GM19395 (cell line): ENCODE measurements at regions not wholly inside any gene's neighbourhood (a gene's known extent, or its start where the extent isn't known, plus 50 kb on each side); places are given as distances from the start of the nearest gene placed in this dataset.
A peak's percentile ranks its signal among the peaks of the same experiment; 100 is the strongest.
"Not testable (repeated sequence)": the region's sequence is repeated elsewhere in the genome, so short reads cannot be mapped to it uniquely, and the experiment has no call there.

ENCODE experiments used
- ATAC-seq: cut with Tn5 transposase; IDR thresholded peaks from one replicate; pipeline ENCODE4 v1.9.1; 2021; ENCODE audit warnings: mild to moderate bottlenecking, moderate library complexity; ENCODE audit not compliant: unreplicated experiment

DNA sequence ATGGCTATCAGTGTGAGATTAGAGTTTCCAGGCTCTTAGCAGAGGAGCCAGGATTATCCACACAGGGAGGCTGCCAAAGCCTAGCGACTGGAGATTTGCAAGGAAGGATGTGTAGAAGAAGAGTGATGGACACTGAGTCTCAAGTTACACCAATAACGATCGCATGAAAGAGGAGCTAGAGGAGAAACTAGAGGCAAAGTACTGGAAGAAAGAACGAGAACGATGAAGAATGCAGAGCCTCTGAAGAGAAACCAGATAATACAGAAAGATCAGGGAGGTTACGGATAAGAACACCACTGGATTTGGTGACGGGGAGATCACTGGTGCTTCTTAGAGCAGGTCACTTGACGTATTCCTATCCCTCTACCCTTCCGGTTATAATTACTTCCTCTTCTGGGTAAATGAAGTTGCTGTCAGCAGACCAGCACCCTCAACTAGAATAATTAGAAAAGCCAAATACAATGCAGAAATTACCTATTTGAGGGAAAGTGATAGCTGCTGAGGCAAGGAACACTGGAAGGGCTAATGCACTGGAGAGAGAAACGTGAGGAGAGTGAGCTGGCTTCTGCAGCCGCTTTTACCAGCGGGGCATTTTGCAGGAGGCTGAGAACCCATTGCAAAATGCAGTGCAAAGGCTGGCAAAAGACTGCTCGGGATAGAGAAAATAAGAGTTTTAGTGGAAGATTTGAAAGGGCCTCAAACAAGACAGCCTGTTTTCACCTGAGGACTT lies 93.1 kb upstream of the HIF1A start:
- ATAC-seq = no peak

DNA sequence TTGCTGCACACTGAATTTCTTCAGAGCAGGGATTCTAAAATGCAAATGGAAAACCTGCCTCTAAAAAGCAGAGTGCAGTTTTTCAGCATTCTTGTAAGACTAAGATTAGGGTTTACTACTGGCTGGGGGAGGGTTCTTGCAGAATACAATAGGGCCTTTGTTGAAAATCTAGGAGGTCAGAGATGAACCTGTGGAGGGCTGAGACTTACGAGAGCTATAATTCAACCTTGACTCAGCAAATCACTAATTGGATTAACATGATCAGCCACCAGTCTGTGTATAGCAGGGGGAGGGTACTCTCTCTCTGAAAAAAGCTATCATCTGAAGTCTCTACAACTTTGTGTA lies 92.6 kb upstream of the HIF1A start:
- no peak for ATAC-seq

DNA sequence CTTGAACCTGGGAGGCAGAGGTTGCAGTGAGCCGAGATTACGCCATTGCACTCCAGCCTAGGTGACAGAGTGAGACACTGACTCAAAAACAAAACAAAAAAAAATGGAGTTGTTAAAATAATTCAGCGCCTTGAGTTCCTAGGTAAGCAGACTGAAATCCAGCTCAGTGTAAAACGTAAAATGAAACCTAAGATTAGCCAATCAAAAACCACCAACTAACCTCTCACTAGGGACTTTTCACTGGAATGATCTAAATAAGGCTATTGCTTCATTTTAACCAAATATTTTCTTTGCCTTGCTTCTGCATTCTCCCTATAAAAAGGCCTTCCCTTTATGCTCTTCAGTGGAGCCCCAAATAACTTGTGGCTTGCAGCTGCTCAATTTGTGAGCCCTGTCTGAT lies 91.6 kb upstream of the HIF1A start:
- no peak for ATAC-seq

DNA sequence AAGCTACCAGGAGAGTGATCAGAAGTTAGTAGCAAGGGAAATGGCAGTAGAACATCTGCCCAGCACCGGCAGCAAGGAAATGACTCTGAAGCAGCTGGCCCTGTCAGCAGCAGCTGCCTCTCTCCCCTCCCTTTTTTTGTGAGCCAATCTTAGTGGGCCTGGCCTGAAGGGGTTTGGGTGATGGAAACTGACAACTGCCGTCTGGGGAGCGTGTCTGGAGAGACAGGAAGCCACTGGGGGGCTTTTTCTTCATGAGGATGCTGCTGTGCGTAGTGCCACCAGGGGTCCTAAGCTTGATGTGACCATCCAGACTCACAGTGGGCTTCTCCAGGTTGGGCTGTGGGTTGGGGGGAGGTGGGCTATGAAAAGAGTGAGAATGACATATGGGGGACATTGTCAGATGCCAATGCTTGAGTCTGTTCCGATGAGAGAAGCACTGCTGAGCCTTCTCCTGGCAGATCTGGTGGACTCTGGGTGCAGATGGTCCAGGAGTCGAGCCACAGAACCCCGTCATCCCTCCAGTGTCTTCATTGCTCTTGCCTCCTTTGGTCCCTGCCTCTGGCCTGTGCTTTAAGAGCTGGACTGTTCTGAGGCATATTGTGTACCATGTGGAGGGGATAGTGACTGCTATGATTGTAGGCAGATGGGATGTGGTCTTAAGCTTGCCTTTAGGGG lies 87.6 kb upstream of the HIF1A start:
- ATAC-seq = no peak

DNA sequence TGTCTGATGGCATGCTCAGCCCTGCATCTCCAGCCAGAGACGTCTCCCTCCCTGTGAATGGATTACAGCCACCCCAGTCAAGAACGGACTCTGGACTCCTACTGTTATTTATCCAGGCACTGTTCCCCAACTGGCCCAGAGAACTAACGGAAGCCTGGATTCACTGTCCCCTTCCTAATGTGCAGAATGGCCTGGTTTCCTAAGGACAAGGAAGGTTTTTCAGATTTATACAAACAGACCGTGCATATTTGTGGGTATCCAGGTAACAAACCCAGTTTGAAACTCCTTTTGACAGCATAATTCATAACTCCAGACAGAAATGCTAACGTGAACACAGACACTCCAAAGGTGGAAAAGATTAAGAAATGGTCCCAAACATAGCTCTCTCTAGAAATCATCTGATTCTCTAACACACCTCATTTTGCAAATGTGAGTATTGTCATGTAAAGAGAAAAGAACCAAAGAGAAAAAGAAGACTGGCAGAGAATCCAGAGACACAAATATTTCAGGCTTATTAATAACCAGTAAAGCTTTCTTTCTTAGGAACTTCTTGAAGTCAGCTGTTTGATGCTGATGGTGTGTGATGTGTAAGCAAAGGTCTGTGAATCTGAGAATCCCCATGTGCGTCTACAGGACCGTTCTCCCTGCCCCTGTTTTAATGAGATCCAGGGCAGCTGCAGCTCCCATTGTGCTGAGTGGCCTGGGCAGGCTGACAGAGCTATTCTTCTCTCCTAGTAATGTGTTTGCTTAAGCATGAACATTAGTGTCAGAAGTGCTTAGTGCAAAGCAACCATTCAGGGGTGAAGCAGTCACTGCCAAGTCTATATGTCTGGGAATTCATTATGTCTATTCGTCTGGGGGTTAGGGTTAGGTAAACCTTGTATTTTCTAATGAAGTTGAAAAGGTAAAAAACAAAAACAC lies 86.8 kb upstream of the HIF1A start:
- ATAC-seq = no peak

DNA sequence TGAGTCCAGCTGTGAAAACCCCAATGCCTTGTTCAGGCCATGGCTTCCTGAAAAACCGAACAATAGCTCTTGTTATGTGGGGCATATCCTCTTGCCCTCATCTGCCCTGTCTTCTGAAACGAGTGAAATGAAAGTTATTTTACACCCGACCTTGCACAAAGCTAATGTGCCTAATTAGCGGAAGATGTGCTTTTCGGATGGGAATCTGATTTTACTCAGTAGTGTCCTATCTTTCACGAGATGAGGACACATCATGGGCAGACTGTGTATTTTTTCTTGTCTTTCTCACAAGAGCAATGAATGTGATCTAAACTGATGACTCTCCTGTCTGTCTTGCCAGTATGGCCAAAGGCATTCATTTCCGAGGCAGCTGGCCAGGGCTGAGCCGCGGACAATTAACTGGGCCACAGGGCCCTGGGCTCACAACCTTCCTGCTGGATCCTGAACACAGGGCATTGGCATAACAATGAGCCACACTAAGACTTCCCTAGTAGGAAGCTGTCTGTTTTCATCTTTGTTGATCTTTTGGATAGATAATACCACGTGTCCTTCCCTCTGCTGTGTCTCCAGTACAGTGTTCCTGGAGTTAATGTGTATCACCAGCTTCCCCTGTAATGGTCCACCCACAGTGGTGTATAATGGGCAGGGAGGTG lies 86.0 kb upstream of the HIF1A start:
- no peak for ATAC-seq

DNA sequence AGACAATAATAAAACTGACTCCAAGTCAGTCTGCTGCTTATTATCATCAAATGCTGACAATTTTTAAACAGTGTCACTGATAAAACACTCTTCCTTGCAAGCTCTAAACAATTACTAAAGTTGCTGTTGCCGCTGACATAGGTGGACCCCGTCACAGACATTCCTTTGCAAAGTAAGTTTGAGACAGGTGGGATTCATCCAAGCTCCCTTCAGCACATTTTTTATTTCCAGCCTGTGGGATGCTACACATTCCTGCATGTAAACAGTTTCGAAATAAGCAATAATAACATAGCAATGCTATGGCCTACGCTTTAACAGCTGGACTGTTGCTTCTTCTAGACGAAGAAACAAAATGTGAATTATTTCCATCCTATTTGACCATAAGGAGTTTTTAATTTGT lies 85.4 kb upstream of the HIF1A start:
- ATAC-seq = no peak

DNA sequence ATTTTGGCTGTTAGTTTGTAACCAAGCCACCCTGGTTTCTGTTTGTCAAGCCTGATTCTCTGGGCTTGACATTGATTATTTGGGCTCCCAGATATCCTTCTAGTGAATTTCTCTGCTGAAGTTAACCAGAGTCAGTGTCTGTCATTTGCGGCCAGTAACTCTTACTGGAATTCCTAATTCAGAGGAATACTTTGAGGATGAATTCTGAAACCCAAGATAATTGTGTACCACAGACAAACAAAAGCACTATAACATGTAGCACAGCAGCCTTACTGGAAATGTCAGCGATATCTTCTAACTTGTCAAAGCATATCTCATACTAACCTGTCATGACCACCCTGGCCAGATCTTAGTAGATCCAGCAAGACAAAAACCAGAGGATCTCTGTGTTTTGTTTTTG lies 84.4 kb upstream of the HIF1A start:
- no peak for ATAC-seq

DNA sequence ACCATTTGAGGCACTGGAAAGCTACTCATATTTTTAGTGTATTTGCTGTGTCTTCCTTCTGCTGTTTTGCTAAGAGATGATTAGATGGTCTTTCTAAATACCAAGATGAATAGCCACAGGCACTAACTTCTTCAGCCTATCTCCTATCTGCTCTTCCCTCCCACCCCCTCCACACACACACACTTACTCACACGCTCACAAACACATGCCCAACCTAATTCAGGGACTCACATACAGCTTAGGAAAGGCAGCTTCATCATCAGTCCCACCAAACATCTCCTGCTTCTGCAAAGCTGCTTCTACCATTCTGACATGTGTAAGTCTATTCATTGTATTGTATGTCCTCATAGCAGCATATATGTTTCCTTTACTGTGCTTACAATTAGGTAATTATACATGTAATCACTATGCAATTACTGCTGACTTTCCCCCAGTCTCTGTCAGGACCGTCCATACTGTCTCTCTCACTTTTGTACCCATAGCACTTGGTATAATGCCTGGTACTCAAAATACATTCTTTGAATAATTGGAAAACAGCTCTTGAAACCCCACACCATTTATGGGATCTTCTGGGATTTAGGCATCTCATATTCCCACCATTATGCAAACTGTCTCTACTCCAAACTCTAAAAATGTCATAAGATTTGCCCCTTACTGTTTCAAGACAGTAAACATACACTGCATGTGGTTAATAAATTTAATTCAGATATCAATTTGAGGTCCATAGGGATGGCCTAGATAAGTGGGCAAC lies 83.3 kb upstream of the HIF1A start:
- no peak for ATAC-seq

DNA sequence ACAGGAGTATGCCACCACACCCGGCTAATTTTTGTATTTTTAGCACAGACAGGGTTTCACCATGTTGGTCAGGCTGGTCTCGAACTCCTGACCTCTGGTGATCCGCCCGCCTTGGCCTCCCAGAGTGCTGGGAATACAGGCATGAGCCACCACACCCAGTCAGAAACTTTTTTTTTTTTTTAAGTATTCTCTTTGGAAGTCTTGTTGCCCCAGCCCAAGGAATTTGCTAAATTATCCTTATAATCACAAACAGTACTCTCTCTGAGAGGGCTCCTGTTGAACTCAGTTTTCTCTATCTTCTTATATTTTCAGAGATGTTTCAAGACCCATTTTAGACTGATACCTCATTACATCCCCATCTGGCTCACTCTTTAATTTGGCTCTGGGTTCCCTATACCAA lies 82.3 kb upstream of the HIF1A start:
- not testable (repeated sequence) for ATAC-seq

DNA sequence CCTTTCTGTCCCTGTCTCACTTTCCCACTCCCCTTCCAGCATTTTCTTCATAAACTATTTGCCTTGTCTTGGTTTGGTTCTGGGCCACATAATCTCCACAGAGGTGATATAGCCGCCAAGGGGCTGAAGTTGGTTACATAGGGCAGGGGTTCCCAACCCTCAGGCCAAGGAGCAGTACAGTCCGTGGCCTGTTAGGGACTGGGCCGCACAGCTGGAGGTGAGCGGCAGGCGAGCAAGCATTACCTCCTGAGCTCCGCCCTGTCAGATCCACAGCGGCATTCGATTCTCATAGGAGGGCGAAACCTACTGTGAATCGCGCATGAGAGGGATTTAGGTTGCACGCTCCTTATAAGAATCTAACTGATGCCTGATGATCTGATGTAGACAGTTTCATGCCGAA lies 80.6 kb upstream of the HIF1A start:
- ATAC-seq = no peak

DNA sequence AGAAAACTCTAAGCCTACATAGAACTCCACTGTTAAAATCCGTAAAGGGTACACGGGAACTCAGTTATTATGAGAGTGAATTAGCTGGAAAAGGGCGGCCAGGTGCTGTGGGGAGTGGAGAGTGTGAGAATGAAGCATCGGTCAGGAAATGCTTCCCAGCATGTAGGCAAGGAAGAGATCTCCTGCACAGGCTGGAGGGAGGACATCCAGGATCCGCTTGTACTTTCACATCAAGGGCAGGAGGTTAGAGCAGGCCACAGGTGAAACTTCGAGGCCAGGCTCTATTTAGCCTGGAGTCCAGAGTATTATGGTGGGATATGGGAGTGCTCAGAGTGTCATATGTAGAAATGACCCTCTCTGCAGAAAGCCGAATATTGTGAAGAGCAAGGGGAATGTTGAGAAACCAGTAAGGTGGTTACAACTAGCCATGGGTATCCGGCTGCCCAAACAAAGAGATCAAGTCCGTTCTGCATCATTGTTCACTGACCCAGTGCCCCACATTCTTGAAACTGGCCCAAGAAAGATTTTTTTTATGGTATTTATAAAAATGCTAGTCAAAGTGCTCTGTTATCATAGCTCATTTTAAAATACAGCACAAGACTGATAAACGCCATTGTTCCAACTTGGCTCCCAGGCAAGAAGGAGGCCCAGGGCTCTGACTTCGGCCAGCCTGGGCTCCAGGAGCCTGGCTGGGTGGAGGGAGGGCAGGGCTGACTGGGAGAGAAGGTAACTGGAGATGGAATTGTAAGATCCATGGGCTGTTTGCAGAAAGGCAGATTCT lies 79.4 kb upstream of the HIF1A start:
- ATAC-seq = no peak

DNA sequence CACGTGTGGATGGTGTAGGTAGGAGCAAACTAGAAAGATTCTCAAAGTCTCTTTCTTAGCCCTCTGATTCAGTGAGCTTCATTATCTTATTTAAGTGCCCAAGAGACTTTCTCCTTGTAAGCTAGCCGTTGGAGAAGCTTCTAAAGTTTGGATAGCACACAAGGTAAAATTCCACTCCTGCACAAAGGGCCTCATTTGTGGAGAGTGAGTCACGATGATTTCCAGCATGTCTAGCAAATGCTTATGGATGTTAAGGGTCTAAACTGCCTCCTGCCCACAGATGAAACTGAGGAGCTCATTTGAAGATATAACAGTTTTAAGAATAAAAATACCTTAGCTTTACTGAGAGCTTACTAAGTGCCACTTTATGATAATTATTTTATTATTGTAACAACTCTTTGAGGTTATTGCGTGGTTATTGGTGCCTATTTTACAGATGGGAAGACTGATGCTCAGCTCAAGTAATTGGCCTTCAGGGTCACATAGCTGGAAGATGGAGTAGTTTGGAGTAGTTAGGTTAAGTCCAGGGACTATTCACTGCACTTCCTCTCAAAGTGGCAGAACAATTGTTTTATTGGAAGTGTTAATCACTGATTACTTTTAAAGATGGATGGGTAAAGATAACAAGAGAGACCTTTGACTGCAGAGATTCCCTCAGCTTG lies 78.7 kb upstream of the HIF1A start:
- ATAC-seq = no peak

DNA sequence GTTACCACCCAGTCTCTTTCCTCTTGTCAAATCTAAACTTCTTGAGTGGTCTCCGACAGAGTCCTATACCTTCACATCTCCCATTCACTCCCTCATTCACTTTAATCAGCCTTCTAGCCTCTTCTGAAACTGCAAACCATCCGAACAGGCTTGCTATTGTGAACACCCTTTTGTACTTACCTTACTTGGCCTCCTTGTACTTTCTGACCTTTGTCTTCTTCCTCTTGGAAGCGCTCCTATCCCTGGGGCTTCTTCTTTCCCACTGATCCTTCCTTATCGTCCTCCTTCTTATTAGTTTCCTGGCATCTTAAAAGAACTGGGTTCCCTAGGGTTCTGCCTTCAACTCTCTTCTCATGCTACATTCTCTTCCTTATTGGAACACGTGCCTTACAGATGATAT lies 76.9 kb upstream of the HIF1A start:
- no peak for ATAC-seq

DNA sequence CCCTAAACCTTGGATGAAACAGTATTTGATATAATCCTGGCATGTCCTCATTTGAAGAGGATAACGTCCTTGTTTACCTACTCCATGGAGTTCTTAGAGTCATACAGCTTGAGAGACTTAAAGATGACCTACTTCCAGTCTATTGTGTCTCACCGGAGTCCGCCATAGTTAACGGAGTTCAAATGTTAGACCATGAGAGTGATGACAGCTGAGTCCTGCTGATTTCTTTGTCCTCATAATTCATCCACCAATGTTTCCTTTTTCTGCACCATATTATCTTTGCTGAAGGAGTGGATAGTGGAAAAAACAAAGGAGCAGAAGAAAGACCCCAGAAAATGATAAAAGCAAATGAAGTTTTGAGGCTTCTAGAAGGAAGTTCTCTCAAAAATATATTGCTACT lies 75.8 kb upstream of the HIF1A start:
- no peak for ATAC-seq

DNA sequence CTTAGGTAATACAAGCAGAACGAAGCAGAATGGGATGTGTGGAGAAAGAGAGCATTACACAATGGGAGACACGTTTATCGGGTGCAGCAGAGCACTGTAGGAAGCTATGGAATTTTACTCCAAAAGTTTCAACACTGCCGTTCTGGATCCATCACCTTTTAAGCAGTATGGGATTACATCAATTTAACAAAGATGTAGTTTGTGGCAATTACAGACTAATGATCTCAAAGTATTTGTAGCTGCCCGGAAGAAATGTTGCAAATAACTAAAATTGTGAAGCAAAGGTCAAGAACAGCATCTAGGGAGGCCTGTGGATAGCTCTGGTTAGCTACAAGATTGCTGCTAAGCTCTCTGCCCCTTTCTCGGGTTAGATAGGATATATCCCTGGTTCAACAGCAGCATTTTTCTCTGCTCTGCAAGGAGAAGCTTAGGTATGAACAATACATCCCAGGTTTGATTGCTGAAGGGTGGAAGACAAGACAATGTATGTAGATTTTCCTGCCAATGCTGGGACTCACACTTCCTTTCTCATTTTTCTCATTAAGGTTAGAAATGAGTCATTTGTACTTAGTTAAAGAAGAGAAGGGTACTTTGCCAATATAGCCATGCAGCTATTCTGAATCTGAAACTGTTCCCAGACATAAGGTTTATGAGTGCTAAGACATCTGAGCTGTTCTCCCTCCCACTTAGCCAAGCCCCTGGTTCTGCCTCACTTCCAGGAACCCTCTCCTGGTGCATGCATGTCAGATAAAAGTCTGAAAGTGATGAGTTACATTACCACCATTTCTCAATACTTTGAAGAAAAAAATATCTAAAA lies 75.0 kb upstream of the HIF1A start:
- peak; percentile 80 for ATAC-seq

DNA sequence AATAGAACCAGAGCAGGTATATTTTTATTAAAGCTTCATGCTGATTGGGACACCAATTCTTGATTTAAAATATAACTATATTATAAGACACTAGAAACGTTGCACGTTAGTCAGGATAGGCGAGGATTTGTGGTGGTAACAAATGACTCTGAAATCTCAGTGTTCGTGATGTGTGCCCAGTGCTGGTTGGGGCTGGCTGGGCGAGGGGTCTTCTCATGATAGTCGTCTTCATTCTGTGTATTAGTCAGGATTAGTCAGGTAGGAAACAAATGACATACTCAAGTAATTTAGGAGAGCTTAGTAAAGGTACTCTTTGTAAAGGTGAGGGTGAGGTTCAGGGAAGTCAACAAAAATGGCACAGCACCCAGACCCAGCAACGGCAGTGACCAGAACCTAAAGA lies 73.9 kb upstream of the HIF1A start:
- no peak for ATAC-seq

DNA sequence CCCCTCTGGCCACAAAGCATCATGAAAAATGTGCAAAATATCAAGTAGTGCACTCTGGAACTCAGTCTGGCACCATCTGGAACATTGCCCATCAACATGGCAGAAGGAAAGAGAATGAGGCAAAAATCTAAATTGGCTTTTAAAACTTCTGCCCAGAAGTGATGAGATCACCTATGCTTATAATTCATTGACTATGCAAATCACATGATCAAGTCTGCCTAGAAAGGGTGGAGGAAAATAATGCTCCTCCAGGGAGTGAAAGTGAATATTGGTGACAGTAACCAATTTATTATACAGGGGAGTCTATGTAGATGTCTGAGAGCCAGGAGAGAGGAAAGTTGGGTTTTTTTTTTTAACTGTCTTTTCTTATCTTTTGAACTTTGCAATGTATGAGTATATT lies 73.3 kb upstream of the HIF1A start:
- ATAC-seq = no peak

DNA sequence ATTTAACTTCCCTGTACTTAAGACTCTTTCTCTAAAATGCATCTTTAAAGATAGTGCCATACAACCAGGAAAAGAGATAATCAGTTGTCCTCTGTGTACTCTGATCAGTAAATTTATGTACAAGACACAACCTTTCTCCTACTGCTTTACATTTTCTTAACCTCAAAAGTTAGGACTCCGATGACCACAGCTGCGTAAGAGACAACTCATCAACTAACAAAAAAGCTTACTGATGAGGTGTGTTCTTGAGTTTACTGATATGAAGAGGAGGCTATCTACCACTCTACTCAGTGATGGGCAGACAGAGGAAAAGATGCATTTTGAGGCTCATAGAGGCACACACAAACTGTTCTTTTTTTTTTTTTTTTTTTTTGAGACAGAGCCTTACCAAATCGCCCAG lies 71.4 kb upstream of the HIF1A start:
- ATAC-seq = no peak
